Left lung (tissue), 4 donors: ENCODE measurements at regions not wholly inside any gene's neighbourhood (a gene's known extent, or its start where the extent isn't known, plus 50 kb on each side); places are given as distances from the start of the nearest gene placed in this dataset.

Experiments
- ATAC-seq: fragments of 200-7000 bp; cut with Tn5 transposase; one replicate; pipeline ENCODE4 v1.9.1; 2020; ENCODE audit warnings: moderate library complexity
- DNase-seq, 4 donors: peaks; one replicate each; pipeline ENCODE4 v3.0.0-alpha.2; 2013 to 2020
- H3K27ac ChIP-seq, 2 donors: fragments of 200-600 bp; sonication (generic) in 1 of 2; one replicate each; pipeline versions ENCODE4 v1.5.0 to v1.8.0; 2020 to 2021
- H3K27me3 ChIP-seq, 2 donors: fragments of 200-600 bp; sonication (generic) in 1 of 2; one replicate each; pipeline versions ENCODE4 v1.5.0 to v1.8.0; 2020 to 2021
- H3K36me3 ChIP-seq, 2 donors: fragments of 200-600 bp; sonication (generic) in 1 of 2; one replicate each; pipeline versions ENCODE4 v1.5.0 to v1.8.0; 2020 to 2021
- H3K4me1 ChIP-seq, 2 donors: fragments of 200-600 bp; one replicate each; pipeline ENCODE4 v1.8.0; 2021
- H3K4me3 ChIP-seq, 2 donors: fragments of 200-600 bp; sonication (generic) in 1 of 2; one replicate each; pipeline versions ENCODE4 v1.5.0 to v1.8.0; 2020 to 2021; ENCODE audit warnings: mild to moderate bottlenecking in 1 of 2
- H3K9me3 ChIP-seq, 2 donors: fragments of 200-600 bp; sonication (generic) in 1 of 2; one replicate each; pipeline versions ENCODE4 v1.5.0 to v1.8.0; 2020 to 2021
- intact Hi-C, 2 donors: fragments of 100-400 bp; cut with DNase I; formaldehyde crosslinking; loops; one replicate each; pipeline versions ENCODE4 v1.11.2 to v1.14.2; 2022
- TF ChIP-seq, protein P1 (sequence below), 2 donors: fragments of 200-600 bp; sonication (generic) in 1 of 2; IDR thresholded peaks; one replicate each; pipeline versions ENCODE4 v1.5.0 to v1.8.0; 2021; ENCODE audit warnings: antibody characterized with exemption in 2 of 2
- donor health status: DM: no; HTN: yes; CAD: no.
- donor health status: DM: no; HTN: no; CAD: no.

DNA sequence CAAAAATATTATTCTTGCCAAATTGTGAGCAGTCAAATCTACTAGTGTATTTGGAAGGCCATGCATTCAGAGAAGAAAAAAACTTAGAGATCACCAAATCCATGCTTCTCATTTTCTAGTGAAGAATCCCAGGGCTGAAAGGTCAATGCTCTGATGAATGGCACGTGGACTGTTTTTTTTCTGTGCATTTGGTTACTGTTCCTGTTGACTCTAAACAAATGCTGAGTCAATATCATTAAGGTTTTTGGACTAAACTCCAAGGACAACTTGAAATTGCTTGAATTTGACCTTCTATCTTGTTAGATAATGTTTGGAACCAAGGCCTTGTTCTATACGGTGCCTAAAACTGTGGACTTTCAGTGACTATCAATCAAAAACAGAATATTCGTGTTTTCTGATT is 142.2 kb downstream of the OSTF1 start:
- Histone ChIP-seq H3K27ac (peak overlapping the region in 1 of 2 donors; percentile 30), H3K9me3 (peaks cover 0 to 6% of the 10 kb centered on the region in 2 donors), H3K36me3 (peaks cover 0 to 4% of the 10 kb centered on the region in 2 donors), H3K4me3 (no peak overlapping the region), H3K4me1 (no peaks in the 10 kb centered on the region), H3K27me3 (no peaks in the 10 kb centered on the region)
- DNase-seq (no peak), ATAC-seq (no peak)
- intact Hi-C loops = no loop called here
- TF ChIP-seq, protein P1, sequence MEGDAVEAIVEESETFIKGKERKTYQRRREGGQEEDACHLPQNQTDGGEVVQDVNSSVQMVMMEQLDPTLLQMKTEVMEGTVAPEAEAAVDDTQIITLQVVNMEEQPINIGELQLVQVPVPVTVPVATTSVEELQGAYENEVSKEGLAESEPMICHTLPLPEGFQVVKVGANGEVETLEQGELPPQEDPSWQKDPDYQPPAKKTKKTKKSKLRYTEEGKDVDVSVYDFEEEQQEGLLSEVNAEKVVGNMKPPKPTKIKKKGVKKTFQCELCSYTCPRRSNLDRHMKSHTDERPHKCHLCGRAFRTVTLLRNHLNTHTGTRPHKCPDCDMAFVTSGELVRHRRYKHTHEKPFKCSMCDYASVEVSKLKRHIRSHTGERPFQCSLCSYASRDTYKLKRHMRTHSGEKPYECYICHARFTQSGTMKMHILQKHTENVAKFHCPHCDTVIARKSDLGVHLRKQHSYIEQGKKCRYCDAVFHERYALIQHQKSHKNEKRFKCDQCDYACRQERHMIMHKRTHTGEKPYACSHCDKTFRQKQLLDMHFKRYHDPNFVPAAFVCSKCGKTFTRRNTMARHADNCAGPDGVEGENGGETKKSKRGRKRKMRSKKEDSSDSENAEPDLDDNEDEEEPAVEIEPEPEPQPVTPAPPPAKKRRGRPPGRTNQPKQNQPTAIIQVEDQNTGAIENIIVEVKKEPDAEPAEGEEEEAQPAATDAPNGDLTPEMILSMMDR (IDR thresholded peaks at IDR 0.05) = no peak

- H3K36me3 ChIP-seq = peaks cover 0 to 4% of the 10 kb centered on the region in 2 donors
- peaks cover 0 to 11% of the 10 kb centered on the region in 2 donors for H3K9me3 ChIP-seq
- intact Hi-C loops = no loop called here
- H3K4me1 ChIP-seq = no peaks in the 10 kb centered on the region
- TF ChIP-seq, protein P1 (IDR thresholded peaks at IDR 0.05) = no peak
- no peak for DNase-seq
- H3K27ac ChIP-seq = no peak overlapping the region
- no peak overlapping the region for H3K4me3 ChIP-seq
- H3K27me3 ChIP-seq = no peaks in the 10 kb centered on the region
- ATAC-seq = no peak
Measured at GRCh38 chr9:75231167-75231566, 142.9 kb downstream of the OSTF1 start.

DNA sequence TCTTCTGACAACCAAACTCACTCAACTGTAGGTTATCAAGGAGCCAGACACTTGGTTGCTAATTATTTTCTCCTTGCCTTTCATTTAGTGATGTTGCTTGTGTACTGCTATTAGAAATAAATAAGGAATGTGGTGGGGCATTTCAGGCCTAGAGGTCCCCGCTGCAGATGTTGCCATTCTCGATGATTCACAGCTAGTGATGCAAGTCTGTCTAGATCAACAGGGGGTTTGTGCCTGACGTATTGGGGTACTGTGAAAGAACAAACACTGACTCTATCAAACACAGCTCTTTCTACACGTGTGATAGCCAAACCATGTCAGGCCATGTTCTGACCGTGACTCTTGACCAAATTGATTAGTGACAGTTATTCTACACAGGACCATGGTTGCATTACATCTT is 144.7 kb downstream of the OSTF1 start:
- Histone ChIP-seq H3K27ac (no peak overlapping the region), H3K36me3 (no peaks in the 10 kb centered on the region), H3K27me3 (no peaks in the 10 kb centered on the region), H3K4me3 (no peak overlapping the region), H3K4me1 (no peaks in the 10 kb centered on the region), H3K9me3 (peaks cover 0 to 5% of the 10 kb centered on the region in 2 donors)
- intact Hi-C loops = no loop called here
- TF ChIP-seq, protein P1 (IDR thresholded peaks at IDR 0.05) = no peak
- no peak for ATAC-seq
- DNase-seq = no peak

- Histone ChIP-seq H3K27me3 (no peaks in the 10 kb centered on the region), H3K9me3 (peaks cover 0 to 5% of the 10 kb centered on the region in 2 donors), H3K27ac (no peak overlapping the region), H3K4me3 (no peak overlapping the region), H3K4me1 (peaks cover 0 to 8% of the 10 kb centered on the region in 2 donors), H3K36me3 (no peaks in the 10 kb centered on the region)
- ATAC-seq (peak; percentile 57), DNase-seq (peak in 1 of 4 donors; percentile 39)
- intact Hi-C loops = no loop called here
- TF ChIP-seq, protein P1 (IDR thresholded peaks at IDR 0.05) = no peak
Measured at GRCh38 chr9:75235632-75236031, 147.3 kb downstream of the OSTF1 start.

- intact Hi-C loops = no loop called here
- Histone ChIP-seq H3K4me1 (peaks cover 0 to 13% of the 10 kb centered on the region in 2 donors), H3K27ac (no peak overlapping the region), H3K4me3 (no peak overlapping the region), H3K27me3 (no peaks in the 10 kb centered on the region), H3K36me3 (no peaks in the 10 kb centered on the region), H3K9me3 (peaks cover 0 to 5% of the 10 kb centered on the region in 2 donors)
- DNase-seq (peak in 3 of 4 donors; percentile 38 to 69 (median 54)), ATAC-seq (peak; percentile 94)
- TF ChIP-seq, protein P1 (IDR thresholded peaks at IDR 0.05) = peak; percentile 50 to 57
Measured at GRCh38 chr9:75238311-75238976, 150.1 kb downstream of the OSTF1 start.
